Fibroblast of lung (primary cell): ENCODE measurements at regions not wholly inside any gene's neighbourhood (a gene's known extent, or its start where the extent isn't known, plus 50 kb on each side); places are given as distances from the start of the nearest gene placed in this dataset.

ENCODE experiments used
- DNase-seq, 2 donors: peaks; one replicate each; pipeline versions ENCODE4 v3.0.0 to v3.0.0-alpha.2; 2010; ENCODE audit warnings: low read depth in 2 of 2
- H2AFZ ChIP-seq: 2 replicates; pipeline ENCODE4 v1.5.1; 2012; ENCODE audit warnings: low read length, control low read depth, inconsistent platforms
- H3K27ac ChIP-seq: 2 replicates; pipeline ENCODE4 v1.5.1; 2011; ENCODE audit warnings: low read length, control low read depth; ENCODE audit not compliant: insufficient read depth
- H3K27me3 ChIP-seq: 2 replicates; pipeline ENCODE4 v1.5.1; 2011; ENCODE audit warnings: mild to moderate bottlenecking, low read length; ENCODE audit not compliant: control insufficient read depth, insufficient read depth
- H3K36me3 ChIP-seq: 2 replicates; pipeline ENCODE4 v1.5.1; 2011; ENCODE audit warnings: low read length; ENCODE audit not compliant: control insufficient read depth, insufficient read depth
- H3K4me1 ChIP-seq: 2 replicates; pipeline ENCODE4 v1.5.1; 2011; ENCODE audit warnings: low read length; ENCODE audit not compliant: control insufficient read depth, insufficient read depth; ENCODE audit errors: extremely low read depth
- H3K4me2 ChIP-seq: 2 replicates; pipeline ENCODE4 v1.5.1; 2011; ENCODE audit warnings: low read length, control low read depth; ENCODE audit not compliant: insufficient read depth; ENCODE audit errors: extremely low read depth
- H3K4me3 ChIP-seq, 4 experiments: fragments of 200-600 bp in 1 of 4; sonication (generic) in 1 of 4; replicated peaks in 1 of 4; 2 replicates each; pipeline ENCODE4 v1.5.1; 2011 to 2016; ENCODE audit warnings: low read length in 4 of 4, low read depth in 3 of 4, mild to moderate bottlenecking in 3 of 4, control low read depth in 2 of 4, inconsistent platforms in 1 of 4, mixed read lengths in 1 of 4; ENCODE audit not compliant: insufficient read depth in 1 of 4; ENCODE audit errors: control extremely low read depth in 1 of 4
- H3K79me2 ChIP-seq: 2 replicates; pipeline ENCODE4 v1.5.1; 2012; ENCODE audit warnings: mild to moderate bottlenecking, low read length, inconsistent platforms; ENCODE audit not compliant: control insufficient read depth, insufficient read depth
- H3K9ac ChIP-seq: 2 replicates; pipeline ENCODE4 v1.5.1; 2011; ENCODE audit warnings: mild to moderate bottlenecking, low read length, control low read depth; ENCODE audit not compliant: insufficient read depth
- H3K9me3 ChIP-seq: 2 replicates; pipeline ENCODE4 v1.5.1; 2012; ENCODE audit warnings: low read depth, low read length; ENCODE audit not compliant: control insufficient read depth, insufficient read depth
- H4K20me1 ChIP-seq: 2 replicates; pipeline ENCODE4 v1.5.1; 2011; ENCODE audit warnings: low read length; ENCODE audit not compliant: control insufficient read depth, insufficient read depth; ENCODE audit errors: extremely low read depth
- CTCF ChIP-seq, 2 donors: IDR thresholded peaks in 1 of 2; conservative IDR thresholded peaks in 1 of 2; 1 replicate in 1 of 2; 2 replicates in 1 of 2; pipeline ENCODE4 v1.5.1; 2011 to 2012; ENCODE audit warnings: low read length in 2 of 2, control low read depth in 1 of 2, inconsistent platforms in 1 of 2, low read depth in 1 of 2, mild to moderate bottlenecking in 1 of 2
- EZH2 ChIP-seq: IDR thresholded peaks from 2 replicates; pipeline ENCODE4 v1.5.1; 2012; ENCODE audit warnings: low read length, control low read depth, mild to moderate bottlenecking; ENCODE audit errors: missing control alignments

- Histone ChIP-seq H3K4me2 (no peak overlapping the region), H3K4me1 (peaks cover 37% of the 10 kb centered on the region), H4K20me1 (no peaks in the 10 kb centered on the region), H3K4me3 (no peak overlapping the region), H3K9ac (no peak overlapping the region), H3K27ac (peak overlapping the region; percentile 6), H2AFZ (no peak overlapping the region), H3K36me3 (no peaks in the 10 kb centered on the region), H3K79me2 (peaks cover 17% of the 10 kb centered on the region), H3K9me3 (no peaks in the 10 kb centered on the region), H3K27me3 (no peaks in the 10 kb centered on the region)
- DNase-seq = no peak
- no peak for TF ChIP-seq CTCF (conservative IDR thresholded peaks at IDR 0.05 in 1 of 2, IDR thresholded peaks at IDR 0.05 in 1 of 2; ENCODE audit: low read depth in 1 of 2, low read length in 2 of 2)
- TF ChIP-seq EZH2 = no peak
Measured at GRCh38 chr2:46829231-46829995, 86.2 kb downstream of the MCFD2 start.

- Histone ChIP-seq H3K4me2 (no peak overlapping the region), H3K79me2 (peaks cover 17% of the 10 kb centered on the region), H3K9me3 (no peaks in the 10 kb centered on the region), H3K4me3 (no peak overlapping the region), H2AFZ (no peak overlapping the region), H3K9ac (no peak overlapping the region), H3K27me3 (no peaks in the 10 kb centered on the region), H4K20me1 (no peaks in the 10 kb centered on the region), H3K4me1 (peaks cover 37% of the 10 kb centered on the region), H3K27ac (peak overlapping the region; percentile 86), H3K36me3 (no peaks in the 10 kb centered on the region)
- no peak for DNase-seq
- TF ChIP-seq EZH2 (no peak), CTCF (conservative IDR thresholded peaks at IDR 0.05 in 1 of 2, IDR thresholded peaks at IDR 0.05 in 1 of 2; ENCODE audit: low read depth in 1 of 2, low read length in 2 of 2) (no peak)
Measured at GRCh38 chr2:46828491-46829230, 86.9 kb downstream of the MCFD2 start.

GRCh38 chr2:46828135-46828438, 87.5 kb downstream of the MCFD2 start:
- Histone ChIP-seq H3K79me2 (peaks cover 17% of the 10 kb centered on the region), H3K4me2 (no peak overlapping the region), H3K36me3 (no peaks in the 10 kb centered on the region), H4K20me1 (no peaks in the 10 kb centered on the region), H3K27me3 (no peaks in the 10 kb centered on the region), H3K9ac (no peak overlapping the region), H3K4me1 (peaks cover 37% of the 10 kb centered on the region), H3K9me3 (no peaks in the 10 kb centered on the region), H2AFZ (no peak overlapping the region), H3K27ac (peak overlapping the region; percentile 86), H3K4me3 (no peak overlapping the region)
- no peak for DNase-seq
- TF ChIP-seq CTCF (conservative IDR thresholded peaks at IDR 0.05 in 1 of 2, IDR thresholded peaks at IDR 0.05 in 1 of 2; ENCODE audit: low read depth in 1 of 2, low read length in 2 of 2) (no peak), EZH2 (no peak)
